IMR-90 (cell line): ENCODE measurements at regions not wholly inside any gene's neighbourhood (a gene's known extent, or its start where the extent isn't known, plus 50 kb on each side); places are given as distances from the start of the nearest gene placed in this dataset.

Experiments
- ATAC-seq: fragments of 200-7000 bp; cut with Tn5 transposase; 2 replicates; pipeline ENCODE4 v1.9.1; 2020; ENCODE audit warnings: low read depth, mild to moderate bottlenecking, moderate library complexity
- BruUV-seq: library from RNA; stranded (reverse); fragments of 400-500 nt; replicated peaks from 2 replicates; lab custom pipeline; 2021; lab: Mats Ljungman, UMichigan
- CTCF ChIA-PET: fragments of 300-600 bp; formaldehyde crosslinking; extraction: SDS; loops from one replicate; lab custom pipeline; 2021; ENCODE audit warnings: antibody characterized with exemption; lab: Yijun Ruan, JAX
- POLR2A ChIA-PET: fragments of 300-600 bp; sonication (Branson Sonifier 250); formaldehyde crosslinking; loops from one replicate; lab custom pipeline; 2022; ENCODE audit warnings: antibody characterized with exemption; ENCODE audit not compliant: unreplicated experiment; lab: Charles Lee
- DNase-seq: peaks from one replicate; pipeline ENCODE4 v3.0.0; 2013
- H2AFZ ChIP-seq: replicated peaks from 2 replicates; pipeline ENCODE3; 2013; ENCODE audit warnings: low read length, mild to moderate bottlenecking; ENCODE audit not compliant: poor library complexity
- H2AK5ac ChIP-seq: 2 replicates; pipeline ENCODE4 v1.6.1; 2013; ENCODE audit warnings: low read depth, low read length, inconsistent platforms
- H2AK9ac ChIP-seq: replicated peaks from 2 replicates; pipeline ENCODE3; 2013; ENCODE audit warnings: mild to moderate bottlenecking, low read depth, low read length, moderate library complexity; ENCODE audit not compliant: poor library complexity
- H2BK120ac ChIP-seq: 2 replicates; pipeline ENCODE4 v1.6.1; 2013; ENCODE audit warnings: low read depth, low read length, inconsistent platforms
- H2BK15ac ChIP-seq: 3 replicates; pipeline ENCODE4 v1.6.1; 2013; ENCODE audit warnings: low read depth, low read length, inconsistent platforms
- H2BK20ac ChIP-seq: 2 replicates; pipeline ENCODE4 v1.6.1; 2013; ENCODE audit warnings: low read depth, mild to moderate bottlenecking, inconsistent platforms, low read length, moderate library complexity
- H2BK5ac ChIP-seq: 2 replicates; pipeline ENCODE4 v1.6.1; 2013; ENCODE audit warnings: mild to moderate bottlenecking, low read depth, low read length, inconsistent platforms; ENCODE audit not compliant: poor library complexity, severe bottlenecking
- H3K14ac ChIP-seq: replicated peaks from 2 replicates; pipeline ENCODE4 v1.6.1; 2013; ENCODE audit warnings: low read depth, low read length, inconsistent platforms
- H3K18ac ChIP-seq: 2 replicates; pipeline ENCODE4 v1.6.1; 2013; ENCODE audit warnings: low read depth, low read length, control low read depth
- H3K23ac ChIP-seq: 2 replicates; pipeline ENCODE4 v1.6.1; 2013; ENCODE audit warnings: low read depth, low read length, inconsistent platforms
- H3K27ac ChIP-seq: 2 replicates; pipeline ENCODE4 v1.5.1; 2013; ENCODE audit warnings: mild to moderate bottlenecking, control low read depth, low read length; ENCODE audit not compliant: insufficient read depth
- H3K27me3 ChIP-seq: 2 replicates; pipeline ENCODE4 v1.6.1; 2013; ENCODE audit warnings: low read length; ENCODE audit not compliant: control insufficient read depth, insufficient read depth
- H3K36me3 ChIP-seq: 2 replicates; pipeline ENCODE4 v1.6.1; 2013; ENCODE audit warnings: low read length, mixed read lengths; ENCODE audit not compliant: control insufficient read depth, insufficient read depth
- H3K4ac ChIP-seq: 2 replicates; pipeline ENCODE4 v1.6.1; 2013; ENCODE audit warnings: low read depth, low read length, inconsistent platforms
- H3K4me1 ChIP-seq: 2 replicates; pipeline ENCODE4 v1.6.1; 2013; ENCODE audit warnings: low read length, mixed read lengths; ENCODE audit not compliant: control insufficient read depth, insufficient read depth
- H3K4me2 ChIP-seq: 2 replicates; pipeline ENCODE4 v1.6.1; 2013; ENCODE audit warnings: low read depth, mild to moderate bottlenecking, control low read depth, low read length, moderate library complexity
- H3K4me3 ChIP-seq: 2 replicates; pipeline ENCODE4 v1.5.1; 2013; ENCODE audit warnings: low read depth, mild to moderate bottlenecking, control low read depth, low read length, moderate library complexity; ENCODE audit not compliant: insufficient read depth
- H3K56ac ChIP-seq: 2 replicates; pipeline ENCODE4 v1.6.1; 2013; ENCODE audit warnings: low read length, inconsistent platforms; ENCODE audit not compliant: insufficient read depth; ENCODE audit errors: extremely low read depth
- H3K79me1 ChIP-seq, 2 experiments: 2 replicates each; pipeline ENCODE4 v1.6.1; 2013; ENCODE audit warnings: low read length in 2 of 2, inconsistent platforms in 1 of 2, low read depth in 1 of 2
- H3K9ac ChIP-seq: 2 replicates; pipeline ENCODE4 v1.6.1; 2013; ENCODE audit warnings: low read depth, low read length, control low read depth
- H3K9me1 ChIP-seq: 2 replicates; pipeline ENCODE4 v1.6.1; 2013; ENCODE audit warnings: low read length, inconsistent platforms; ENCODE audit not compliant: insufficient read depth
- H3K9me3 ChIP-seq: 2 replicates; pipeline ENCODE4 v1.6.1; 2013; ENCODE audit warnings: low read length; ENCODE audit not compliant: control insufficient read depth, insufficient read depth
- H4K20me1 ChIP-seq: 2 replicates; pipeline ENCODE4 v1.6.1; 2013; ENCODE audit warnings: low read length, inconsistent platforms; ENCODE audit not compliant: insufficient read depth
- H4K5ac ChIP-seq: 2 replicates; pipeline ENCODE4 v1.6.1; 2013; ENCODE audit warnings: mild to moderate bottlenecking, low read depth, low read length, control low read depth
- H4K8ac ChIP-seq, 2 experiments: 2 replicates each; pipeline ENCODE4 v1.6.1; 2013; ENCODE audit warnings: low read depth in 2 of 2, low read length in 2 of 2, control low read depth in 1 of 2, inconsistent platforms in 1 of 2
- H4K91ac ChIP-seq: 2 replicates; pipeline ENCODE4 v1.6.1; 2013; ENCODE audit warnings: low read depth, low read length, inconsistent platforms; ENCODE audit not compliant: insufficient read depth
- CEBPB ChIP-seq: IDR thresholded peaks from 2 replicates; pipeline ENCODE4 v1.6.1; 2012; ENCODE audit warnings: low read depth, low read length, improper control_type of control experiment
- CHD1 ChIP-seq: IDR thresholded peaks from 2 replicates; pipeline ENCODE4 v1.6.1; 2012; ENCODE audit warnings: low read depth, low read length, improper control_type of control experiment
- FOS ChIP-seq: fragments of 150-350 bp; IDR thresholded peaks from 2 replicates; pipeline ENCODE4 v1.6.1; 2016; ENCODE audit warnings: low read depth, low read length
- MAFK ChIP-seq: IDR thresholded peaks from 2 replicates; pipeline ENCODE4 v1.6.1; 2012; ENCODE audit warnings: low read depth, low read length, improper control_type of control experiment
- MAZ ChIP-seq: IDR thresholded peaks from 2 replicates; pipeline ENCODE4 v1.6.1; 2012; ENCODE audit warnings: low read depth, mild to moderate bottlenecking, low read length, improper control_type of control experiment, moderate library complexity, borderline replicate concordance
- MXI1 ChIP-seq: IDR thresholded peaks from 2 replicates; pipeline ENCODE4 v1.6.1; 2012; ENCODE audit warnings: low read depth, mild to moderate bottlenecking, low read length, moderate library complexity, borderline replicate concordance
- NFE2L2 ChIP-seq: fragments of 150-350 bp; IDR thresholded peaks from 2 replicates; pipeline ENCODE4 v1.6.1; 2016; ENCODE audit warnings: low read depth, mild to moderate bottlenecking, low read length
- POLR2A ChIP-seq: IDR thresholded peaks from 2 replicates; pipeline ENCODE4 v1.6.1; 2012; ENCODE audit warnings: mild to moderate bottlenecking, low read depth, low read length
- RAD21 ChIP-seq: IDR thresholded peaks from 2 replicates; pipeline ENCODE4 v1.6.1; 2012; ENCODE audit warnings: low read length, improper control_type of control experiment
- RCOR1 ChIP-seq: IDR thresholded peaks from 2 replicates; pipeline ENCODE4 v1.6.1; 2012; ENCODE audit warnings: mild to moderate bottlenecking, low read length, improper control_type of control experiment; ENCODE audit not compliant: insufficient replicate concordance
- RFX5 ChIP-seq: IDR thresholded peaks from 2 replicates; pipeline ENCODE4 v1.8.0; 2012; ENCODE audit warnings: low read depth, mild to moderate bottlenecking, low read length, moderate library complexity
- SMC3 ChIP-seq: fragments of 150-350 bp; IDR thresholded peaks from 2 replicates; pipeline ENCODE4 v1.6.1; 2016; ENCODE audit warnings: low read depth, mild to moderate bottlenecking, antibody characterized with exemption, low read length, moderate library complexity
- USF2 ChIP-seq: fragments of 150-350 bp; IDR thresholded peaks from 2 replicates; pipeline ENCODE4 v1.6.1; 2017; ENCODE audit warnings: mild to moderate bottlenecking, antibody characterized with exemption, low read length, low read depth
- WGBS, 2 experiments: methylation state at CpG; one replicate each; pipeline versions ENCODE4 v1.1.5 to v1.1.7; 2013; ENCODE audit warnings: missing lambda C conversion rate in 2 of 2; ENCODE audit not compliant: insufficient read length in 1 of 2; ENCODE audit errors: extremely low coverage in 2 of 2; 5-methylcytosine and 5-hydroxymethylcytosine counted together
- dilution Hi-C: fragments of 300-500 bp; cut with HindIII; formaldehyde crosslinking; loops from one replicate; pipeline ENCODE4 v1.14.3; 2018; ENCODE audit warnings: low sequenced_read_pairs; ENCODE audit not compliant: unreplicated experiment
- in situ Hi-C: fragments of 300-500 bp; cut with MboI; formaldehyde crosslinking; loops from 3 replicates; pipeline ENCODE4 v1.14.3; 2019; ENCODE audit warnings: low sequenced_read_pairs, inconsistent platforms, mixed read lengths
- intact Hi-C: fragments of 100-400 bp; cut with micrococcal nuclease; formaldehyde crosslinking; loops from 2 replicates; pipeline ENCODE4 v1.10.0; 2022
- TF ChIP-seq, protein P1 (sequence below): conservative IDR thresholded peaks from 2 replicates; pipeline ENCODE4 v1.5.1; 2012; ENCODE audit warnings: mild to moderate bottlenecking, low read depth, low read length, improper control_type of control experiment
- TF ChIP-seq, protein P2 (sequence below): fragments of 150-350 bp; IDR thresholded peaks from 2 replicates; pipeline ENCODE4 v1.6.1; 2016; ENCODE audit warnings: low read depth, mild to moderate bottlenecking, low read length, moderate library complexity, borderline replicate concordance

- Histone ChIP-seq H4K20me1 (no peaks in the 10 kb centered on the region), H3K27ac (no peak overlapping the region), H3K27me3 (no peaks in the 10 kb centered on the region), H3K4me3 (no peak overlapping the region), H2BK15ac (no peak overlapping the region), H3K18ac (no peak overlapping the region), H4K91ac (no peak overlapping the region), H3K9ac (no peak overlapping the region), H2BK5ac (no peak overlapping the region), H4K5ac (no peak overlapping the region), H3K36me3 (peaks cover 2% of the 10 kb centered on the region; the same call in 1 of the 2 replicates), H3K79me1 (no peaks in the 10 kb centered on the region), H4K8ac (no peak overlapping the region), H3K9me3 (no peaks in the 10 kb centered on the region), H3K4me1 (peaks cover 2% of the 10 kb centered on the region; the same call in 1 of the 2 replicates), H2AK9ac (no peak overlapping the region), H2AFZ (no peak overlapping the region), H2BK120ac (no peak overlapping the region), H3K9me1 (peaks cover 3% of the 10 kb centered on the region; the same call in 1 of the 2 replicates), H2AK5ac (no peak overlapping the region), H3K14ac (no peak overlapping the region), H3K23ac (no peak overlapping the region), H3K4ac (no peak overlapping the region), H3K56ac (no peak overlapping the region), H2BK20ac (no peak overlapping the region), H3K4me2 (no peak overlapping the region)
- in situ Hi-C loops = no loop called here
- ATAC-seq (no peak), DNase-seq (no peak)
- no CpG with 5 or more reads among the region's 6 CpGs for WGBS, 2 experiments
- POLR2A ChIA-PET = no interaction called here
- CTCF ChIA-PET = no interaction called here
- dilution Hi-C loops = no loop called here
- TF ChIP-seq, protein P1, sequence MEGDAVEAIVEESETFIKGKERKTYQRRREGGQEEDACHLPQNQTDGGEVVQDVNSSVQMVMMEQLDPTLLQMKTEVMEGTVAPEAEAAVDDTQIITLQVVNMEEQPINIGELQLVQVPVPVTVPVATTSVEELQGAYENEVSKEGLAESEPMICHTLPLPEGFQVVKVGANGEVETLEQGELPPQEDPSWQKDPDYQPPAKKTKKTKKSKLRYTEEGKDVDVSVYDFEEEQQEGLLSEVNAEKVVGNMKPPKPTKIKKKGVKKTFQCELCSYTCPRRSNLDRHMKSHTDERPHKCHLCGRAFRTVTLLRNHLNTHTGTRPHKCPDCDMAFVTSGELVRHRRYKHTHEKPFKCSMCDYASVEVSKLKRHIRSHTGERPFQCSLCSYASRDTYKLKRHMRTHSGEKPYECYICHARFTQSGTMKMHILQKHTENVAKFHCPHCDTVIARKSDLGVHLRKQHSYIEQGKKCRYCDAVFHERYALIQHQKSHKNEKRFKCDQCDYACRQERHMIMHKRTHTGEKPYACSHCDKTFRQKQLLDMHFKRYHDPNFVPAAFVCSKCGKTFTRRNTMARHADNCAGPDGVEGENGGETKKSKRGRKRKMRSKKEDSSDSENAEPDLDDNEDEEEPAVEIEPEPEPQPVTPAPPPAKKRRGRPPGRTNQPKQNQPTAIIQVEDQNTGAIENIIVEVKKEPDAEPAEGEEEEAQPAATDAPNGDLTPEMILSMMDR = no peak
- no peak for TF ChIP-seq MXI1
- no peak for TF ChIP-seq RAD21
- TF ChIP-seq USF2 = no peak
- no peak for TF ChIP-seq FOS
- no peak for TF ChIP-seq CEBPB
- no peak for TF ChIP-seq CHD1
- TF ChIP-seq NFE2L2 = no peak
- no peak for TF ChIP-seq RFX5
- TF ChIP-seq RCOR1 = no peak
- no peak for TF ChIP-seq MAFK
- no peak for TF ChIP-seq POLR2A
- no peak for TF ChIP-seq MAZ
- TF ChIP-seq, protein P2, sequence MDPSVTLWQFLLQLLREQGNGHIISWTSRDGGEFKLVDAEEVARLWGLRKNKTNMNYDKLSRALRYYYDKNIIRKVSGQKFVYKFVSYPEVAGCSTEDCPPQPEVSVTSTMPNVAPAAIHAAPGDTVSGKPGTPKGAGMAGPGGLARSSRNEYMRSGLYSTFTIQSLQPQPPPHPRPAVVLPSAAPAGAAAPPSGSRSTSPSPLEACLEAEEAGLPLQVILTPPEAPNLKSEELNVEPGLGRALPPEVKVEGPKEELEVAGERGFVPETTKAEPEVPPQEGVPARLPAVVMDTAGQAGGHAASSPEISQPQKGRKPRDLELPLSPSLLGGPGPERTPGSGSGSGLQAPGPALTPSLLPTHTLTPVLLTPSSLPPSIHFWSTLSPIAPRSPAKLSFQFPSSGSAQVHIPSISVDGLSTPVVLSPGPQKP = no peak
- no peak for TF ChIP-seq SMC3
- BruUV-seq = no TSS peak
- intact Hi-C loops = no loop called here
Measured at GRCh38 chr5:135095052-135095715, 61.2 kb upstream of the PITX1 start.
